Keratinocyte (primary cell): ENCODE measurements at regions not wholly inside any gene's neighbourhood (a gene's known extent, or its start where the extent isn't known, plus 50 kb on each side); places are given as distances from the start of the nearest gene placed in this dataset.

Source experiments
- EZH2 ChIP-seq: IDR thresholded peaks from one replicate; pipeline ENCODE4 v1.6.1; 2012; ENCODE audit warnings: inconsistent platforms, mild to moderate bottlenecking, low read length, moderate library complexity
- TF ChIP-seq, protein P1 (sequence below), 3 experiments: IDR thresholded peaks in 1 of 3; conservative IDR thresholded peaks in 1 of 3; optimal IDR thresholded peaks in 1 of 3; 2 replicates in 2 of 3; 3 replicates in 1 of 3; pipeline versions ENCODE3 to v1.5.1; 2011; ENCODE audit warnings: low read length in 3 of 3, mild to moderate bottlenecking in 3 of 3, moderate library complexity in 2 of 3, control low read depth in 1 of 3, inconsistent platforms in 1 of 3; ENCODE audit not compliant: insufficient read depth in 2 of 3; ENCODE audit errors: extremely low read depth in 1 of 3

DNA sequence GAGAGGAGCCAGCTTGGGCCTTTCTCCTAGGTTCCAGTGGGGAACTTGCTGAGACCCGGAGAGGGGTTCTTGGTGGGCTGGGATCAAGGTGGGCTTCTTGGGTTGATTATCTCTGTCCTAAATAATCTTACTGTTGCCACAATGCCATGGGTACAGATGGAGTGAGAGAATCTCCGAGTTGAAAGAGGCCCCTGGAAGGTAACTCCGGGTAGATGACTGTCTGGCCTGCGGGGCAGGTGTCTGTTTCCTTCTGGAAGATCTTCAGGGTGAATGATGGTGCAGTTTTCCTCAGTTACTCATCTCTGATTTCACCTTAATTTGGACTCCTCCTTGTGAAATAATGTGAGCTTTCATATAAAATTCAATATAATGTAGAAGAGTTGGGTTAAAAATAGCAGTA lies 159.4 kb downstream of the ACTR3 start:
- TF ChIP-seq, protein P1, sequence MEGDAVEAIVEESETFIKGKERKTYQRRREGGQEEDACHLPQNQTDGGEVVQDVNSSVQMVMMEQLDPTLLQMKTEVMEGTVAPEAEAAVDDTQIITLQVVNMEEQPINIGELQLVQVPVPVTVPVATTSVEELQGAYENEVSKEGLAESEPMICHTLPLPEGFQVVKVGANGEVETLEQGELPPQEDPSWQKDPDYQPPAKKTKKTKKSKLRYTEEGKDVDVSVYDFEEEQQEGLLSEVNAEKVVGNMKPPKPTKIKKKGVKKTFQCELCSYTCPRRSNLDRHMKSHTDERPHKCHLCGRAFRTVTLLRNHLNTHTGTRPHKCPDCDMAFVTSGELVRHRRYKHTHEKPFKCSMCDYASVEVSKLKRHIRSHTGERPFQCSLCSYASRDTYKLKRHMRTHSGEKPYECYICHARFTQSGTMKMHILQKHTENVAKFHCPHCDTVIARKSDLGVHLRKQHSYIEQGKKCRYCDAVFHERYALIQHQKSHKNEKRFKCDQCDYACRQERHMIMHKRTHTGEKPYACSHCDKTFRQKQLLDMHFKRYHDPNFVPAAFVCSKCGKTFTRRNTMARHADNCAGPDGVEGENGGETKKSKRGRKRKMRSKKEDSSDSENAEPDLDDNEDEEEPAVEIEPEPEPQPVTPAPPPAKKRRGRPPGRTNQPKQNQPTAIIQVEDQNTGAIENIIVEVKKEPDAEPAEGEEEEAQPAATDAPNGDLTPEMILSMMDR (optimal IDR thresholded peaks at IDR 0.05 in 1 of 3, IDR thresholded peaks at IDR 0.05 in 1 of 3, conservative IDR thresholded peaks at IDR 0.05 in 1 of 3; ENCODE audit: extremely low read depth in 1 of 3, insufficient read depth in 2 of 3, low read length in 3 of 3), result no peak
- no peak for TF ChIP-seq EZH2
